ENCODE measurements at regions not wholly inside any gene's neighbourhood (a gene's known extent, or its start where the extent isn't known, plus 50 kb on each side); places are given as distances from the start of the nearest gene placed in this dataset.

DNA sequence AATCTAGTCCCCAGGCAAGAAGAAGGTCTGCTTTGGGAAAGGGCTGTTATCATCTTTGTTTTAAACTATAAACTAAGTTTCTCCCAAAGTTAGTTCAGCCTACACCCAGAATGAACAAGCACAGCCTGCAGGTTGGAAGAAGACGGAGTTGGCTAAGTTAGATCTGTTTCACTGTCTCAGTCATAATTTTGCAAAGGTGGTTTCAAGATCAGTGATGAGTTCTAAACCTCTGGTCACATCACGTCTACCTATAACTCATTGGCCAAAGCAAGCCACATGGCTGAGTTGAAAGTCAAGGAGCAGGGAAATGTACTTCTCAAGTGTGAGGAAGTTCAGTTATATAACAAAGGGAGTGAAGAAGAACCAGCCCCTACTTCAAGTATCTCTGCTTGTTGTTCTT, 50.5 kb upstream of the ECI2 start:
- in situ Hi-C loops (cut with HindIII; ENCODE audit: low sequenced_read_pairs): no loop called here
- no peak overlapping the region for H3K4me3 ChIP-seq (ENCODE audit: low read depth, low read length)
- TF ChIP-seq, protein P1, sequence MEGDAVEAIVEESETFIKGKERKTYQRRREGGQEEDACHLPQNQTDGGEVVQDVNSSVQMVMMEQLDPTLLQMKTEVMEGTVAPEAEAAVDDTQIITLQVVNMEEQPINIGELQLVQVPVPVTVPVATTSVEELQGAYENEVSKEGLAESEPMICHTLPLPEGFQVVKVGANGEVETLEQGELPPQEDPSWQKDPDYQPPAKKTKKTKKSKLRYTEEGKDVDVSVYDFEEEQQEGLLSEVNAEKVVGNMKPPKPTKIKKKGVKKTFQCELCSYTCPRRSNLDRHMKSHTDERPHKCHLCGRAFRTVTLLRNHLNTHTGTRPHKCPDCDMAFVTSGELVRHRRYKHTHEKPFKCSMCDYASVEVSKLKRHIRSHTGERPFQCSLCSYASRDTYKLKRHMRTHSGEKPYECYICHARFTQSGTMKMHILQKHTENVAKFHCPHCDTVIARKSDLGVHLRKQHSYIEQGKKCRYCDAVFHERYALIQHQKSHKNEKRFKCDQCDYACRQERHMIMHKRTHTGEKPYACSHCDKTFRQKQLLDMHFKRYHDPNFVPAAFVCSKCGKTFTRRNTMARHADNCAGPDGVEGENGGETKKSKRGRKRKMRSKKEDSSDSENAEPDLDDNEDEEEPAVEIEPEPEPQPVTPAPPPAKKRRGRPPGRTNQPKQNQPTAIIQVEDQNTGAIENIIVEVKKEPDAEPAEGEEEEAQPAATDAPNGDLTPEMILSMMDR (IDR thresholded peaks at IDR 0.05; ENCODE audit: low read depth, low read length): no peak
- DNase-seq (ENCODE audit: low read depth, low spot score): no peak

DNA sequence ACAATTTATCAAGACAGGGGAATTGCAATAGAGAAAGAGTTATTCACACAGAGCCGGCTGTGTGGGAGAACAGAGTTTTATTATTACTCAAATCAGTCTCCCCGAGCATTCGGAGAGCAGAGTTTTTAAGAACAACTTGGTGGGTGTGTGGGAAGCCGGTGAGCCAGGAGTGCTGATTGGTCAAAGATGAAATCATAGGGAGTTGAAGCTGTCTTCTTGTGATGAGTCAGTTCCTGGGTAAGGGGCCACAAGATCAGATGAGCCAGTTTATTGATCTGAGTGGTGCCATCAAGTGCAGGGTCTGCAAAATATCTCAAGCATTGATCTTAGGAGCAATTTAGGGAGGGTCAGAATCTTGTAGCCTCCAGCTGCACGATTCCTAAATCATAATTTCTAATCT, 50.0 kb upstream of the ECI2 start:
- DNase-seq (ENCODE audit: low read depth, low spot score): no peak
- TF ChIP-seq, protein P1 (IDR thresholded peaks at IDR 0.05; ENCODE audit: low read depth, low read length): no peak
- H3K4me3 ChIP-seq (ENCODE audit: low read depth, low read length): no peak overlapping the region
- in situ Hi-C loops (cut with HindIII; ENCODE audit: low sequenced_read_pairs): no loop called here
